AG09309 (cell line): ENCODE measurements at regions not wholly inside any gene's neighbourhood (a gene's known extent, or its start where the extent isn't known, plus 50 kb on each side); places are given as distances from the start of the nearest gene placed in this dataset.

Experiments used
- DNase-seq: peaks from one replicate; pipeline ENCODE4 v3.0.0-alpha.2; 2010; ENCODE audit warnings: low read depth
- H3K4me3 ChIP-seq: 2 replicates; pipeline ENCODE4 v1.5.1; 2011; ENCODE audit warnings: mild to moderate bottlenecking, low read depth, low read length, moderate library complexity; ENCODE audit not compliant: control insufficient read depth
- CTCF ChIP-seq: IDR thresholded peaks from 2 replicates; pipeline ENCODE4 v1.5.1; 2011; ENCODE audit warnings: mild to moderate bottlenecking, low read depth, low read length, inconsistent platforms; ENCODE audit not compliant: insufficient read depth, control insufficient read depth; ENCODE audit errors: missing control alignments

GRCh38 chr14:86540636-86541247 lies 1010.8 kb downstream of the FLRT2 start:
- H3K4me3 ChIP-seq = no peak overlapping the region
- no peak for DNase-seq
- TF ChIP-seq CTCF = no peak

DNA sequence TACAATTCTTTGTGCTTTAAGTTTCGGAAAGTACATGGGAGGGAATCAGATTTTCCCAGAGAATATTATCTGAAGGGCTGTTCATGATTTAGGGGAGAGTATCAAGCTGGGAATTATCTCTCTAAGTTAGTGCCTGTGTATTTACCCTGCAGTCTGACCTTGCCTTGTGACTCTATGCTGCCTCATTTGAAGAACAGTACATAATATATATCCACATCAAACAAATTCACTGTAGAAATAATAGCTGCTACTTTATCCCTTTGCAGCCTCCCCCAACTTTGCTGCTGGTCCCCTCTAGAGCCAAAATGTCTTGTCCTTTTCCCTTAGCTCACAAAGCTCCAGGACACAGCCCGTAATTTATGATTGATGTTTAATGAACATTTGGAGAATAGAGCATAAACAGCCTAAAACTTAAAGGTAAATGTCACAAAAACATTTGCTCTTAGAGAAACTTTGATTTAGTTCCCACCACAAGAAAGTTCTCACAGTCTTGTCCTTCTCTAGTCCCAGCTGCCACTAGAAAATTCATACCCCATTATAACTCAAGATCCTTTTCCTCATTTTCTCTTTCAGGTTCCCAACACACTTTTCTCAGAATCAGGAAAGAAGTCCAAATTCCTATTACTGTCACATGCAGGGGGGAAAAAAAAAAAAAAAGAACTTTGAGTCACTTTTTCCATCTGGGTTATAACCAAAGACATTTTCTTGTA lies 1009.6 kb downstream of the FLRT2 start:
- TF ChIP-seq CTCF = no peak
- DNase-seq = no peak
- no peak overlapping the region for H3K4me3 ChIP-seq

DNA sequence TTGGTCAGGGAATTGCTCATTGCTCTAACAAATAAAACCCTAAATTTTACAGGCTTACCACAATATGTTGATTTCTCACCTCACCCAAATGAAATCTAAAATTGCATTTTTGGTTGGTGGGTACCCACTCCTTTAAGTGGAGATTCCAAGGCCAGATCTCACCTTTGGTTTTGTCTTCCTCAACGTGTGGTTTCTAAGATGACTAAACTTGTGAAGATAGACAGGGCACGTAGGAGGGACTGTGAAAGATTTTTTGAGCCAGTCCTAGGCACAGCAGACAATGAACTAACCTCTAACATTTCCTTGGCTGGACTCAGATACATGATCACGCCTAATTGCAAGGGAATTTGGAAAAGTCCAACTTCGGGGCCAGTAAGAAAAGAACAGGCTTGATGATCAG lies 1003.9 kb downstream of the FLRT2 start:
- no peak overlapping the region for H3K4me3 ChIP-seq
- no peak for DNase-seq
- TF ChIP-seq CTCF = no peak

- no peak overlapping the region for H3K4me3 ChIP-seq
- DNase-seq = no peak
- TF ChIP-seq CTCF = no peak
Measured at GRCh38 chr14:86532219-86532618, 1002.3 kb downstream of the FLRT2 start.

- TF ChIP-seq CTCF = no peak
- no peak overlapping the region for H3K4me3 ChIP-seq
- no peak for DNase-seq
Measured at GRCh38 chr14:86530457-86530856, 1000.5 kb downstream of the FLRT2 start.

- DNase-seq = no peak
- no peak for TF ChIP-seq CTCF
- no peak overlapping the region for H3K4me3 ChIP-seq
Measured at GRCh38 chr14:86527312-86527711, 997.4 kb downstream of the FLRT2 start.
